Fibroblast of the conjunctiva (primary cell): ENCODE measurements at regions not wholly inside any gene's neighbourhood (a gene's known extent, or its start where the extent isn't known, plus 50 kb on each side); places are given as distances from the start of the nearest gene placed in this dataset.
A peak's percentile ranks its signal among the peaks of the same experiment; 100 is the strongest.

Experiments used
- DNase-seq: peaks from one replicate; pipeline ENCODE4 v3.0.0-alpha.2; 2010; ENCODE audit warnings: low read depth

- DNase-seq = no peak
These were observed 75.8 kb upstream of the SOD3 start for GRCh38 chr4:24719615-24720014.

- no peak for DNase-seq
These were observed 74.9 kb upstream of the SOD3 start for GRCh38 chr4:24720436-24720835.

DNA sequence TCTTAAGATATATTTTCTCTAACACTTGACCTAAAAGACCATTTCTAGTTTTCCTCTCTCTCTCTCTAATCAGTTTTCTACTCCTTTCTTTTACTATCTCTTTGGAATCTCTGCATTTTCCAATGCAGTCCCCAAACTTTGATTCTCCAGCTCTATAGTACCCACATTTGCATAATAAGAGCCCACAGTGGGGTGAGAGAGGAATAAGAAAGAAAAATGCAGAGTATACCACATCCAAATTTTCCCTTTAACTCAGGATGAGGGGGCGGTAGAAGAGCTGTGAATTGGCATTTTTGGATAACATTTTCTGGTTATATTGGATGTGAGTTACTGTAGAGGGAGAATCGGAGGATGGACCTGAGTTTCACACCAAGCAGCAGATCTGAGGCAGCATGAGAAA lies 74.4 kb upstream of the SOD3 start:
- no peak for DNase-seq

DNA sequence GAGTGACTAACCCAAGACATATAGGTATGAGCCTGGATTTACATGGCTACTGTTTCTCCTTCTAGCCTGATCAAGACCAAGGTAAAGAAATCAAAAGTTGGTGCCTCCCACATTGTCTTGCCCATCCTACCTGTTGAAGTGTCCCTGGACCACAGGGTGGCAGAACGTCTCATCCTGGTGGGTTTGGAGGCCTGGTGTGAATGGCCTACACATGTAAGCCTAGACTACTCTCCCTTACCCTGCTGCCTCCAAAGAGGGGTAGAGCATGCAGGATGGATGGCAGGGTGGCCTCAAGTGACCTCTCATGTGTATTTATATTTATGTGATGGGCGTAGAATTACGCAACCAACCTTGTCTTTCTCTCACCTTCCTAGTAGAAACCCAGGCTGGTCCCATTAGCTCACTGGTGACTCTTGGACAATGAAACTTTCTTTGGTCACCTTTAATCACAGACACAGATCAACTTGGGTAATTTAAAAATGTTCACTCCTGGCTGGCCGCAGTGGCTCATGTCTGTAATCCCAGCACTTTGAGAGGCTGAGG lies 73.3 kb upstream of the SOD3 start:
- no peak for DNase-seq

GRCh38 chr4:24727390-24728224 lies 67.8 kb upstream of the SOD3 start:
- DNase-seq = no peak

DNA sequence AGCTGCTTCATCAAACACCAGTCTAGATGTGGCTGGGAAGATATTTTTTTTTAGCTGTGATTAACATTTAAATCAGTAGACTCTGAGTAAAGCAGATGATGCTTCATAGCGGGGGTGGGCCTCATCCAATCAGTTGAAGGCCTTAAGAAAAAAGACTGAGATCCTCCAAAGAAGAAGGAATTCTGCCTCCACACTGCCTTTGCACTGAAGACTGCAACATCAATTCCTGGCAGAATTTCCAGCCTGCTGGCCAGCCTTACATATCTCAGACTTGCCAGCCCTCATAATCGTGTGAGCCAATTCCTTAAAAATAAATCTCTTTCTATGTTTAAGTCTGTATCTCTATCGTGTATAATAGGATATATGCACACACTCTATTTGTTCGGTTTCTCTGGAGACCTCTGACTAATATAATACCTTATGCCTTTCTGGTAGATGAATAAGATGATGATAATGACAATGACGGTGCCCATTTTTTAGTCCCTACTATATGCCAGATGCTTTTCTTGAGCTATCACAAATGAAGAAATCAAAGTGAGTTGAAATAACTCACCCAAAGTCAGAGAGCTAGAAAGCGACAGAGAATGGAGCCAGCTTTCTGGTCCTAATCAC lies 66.1 kb upstream of the SOD3 start:
- no peak for DNase-seq

DNA sequence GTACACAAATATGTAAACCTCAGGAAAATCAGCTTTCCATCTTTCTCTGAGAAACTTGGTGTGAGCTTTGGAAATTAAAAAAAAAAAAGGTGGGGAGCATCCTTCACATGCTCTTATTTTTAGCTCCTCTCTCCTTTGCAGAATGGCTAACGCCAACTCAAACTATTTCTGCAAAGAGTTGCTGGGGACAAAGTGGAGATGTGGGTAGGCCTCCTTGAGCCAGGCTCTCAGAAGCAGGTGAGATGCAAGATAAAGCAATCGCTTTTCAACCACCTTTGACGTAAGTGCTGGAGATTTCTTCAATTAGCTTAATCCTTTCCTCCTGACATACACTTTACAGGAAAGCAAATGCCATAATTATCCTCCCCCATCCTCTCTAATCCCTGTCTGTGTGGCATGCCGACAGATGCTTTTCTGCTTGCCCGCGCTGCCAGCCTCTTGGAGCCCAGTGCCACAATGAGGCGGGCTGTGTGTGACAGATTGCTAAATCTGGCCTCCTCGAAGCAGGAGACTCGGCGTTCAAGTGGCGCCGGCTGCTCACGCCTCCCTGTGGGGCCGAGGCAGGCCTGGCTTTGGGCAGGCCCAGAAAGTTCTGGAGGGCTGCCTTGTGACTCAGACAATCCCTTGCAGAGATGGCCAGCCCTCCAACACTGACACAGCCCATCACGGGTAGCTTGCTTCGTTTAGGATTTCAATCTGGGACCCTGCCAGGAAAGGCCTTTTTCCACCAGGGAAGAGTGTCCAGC lies 64.9 kb upstream of the SOD3 start:
- DNase-seq = peak; percentile 54

DNA sequence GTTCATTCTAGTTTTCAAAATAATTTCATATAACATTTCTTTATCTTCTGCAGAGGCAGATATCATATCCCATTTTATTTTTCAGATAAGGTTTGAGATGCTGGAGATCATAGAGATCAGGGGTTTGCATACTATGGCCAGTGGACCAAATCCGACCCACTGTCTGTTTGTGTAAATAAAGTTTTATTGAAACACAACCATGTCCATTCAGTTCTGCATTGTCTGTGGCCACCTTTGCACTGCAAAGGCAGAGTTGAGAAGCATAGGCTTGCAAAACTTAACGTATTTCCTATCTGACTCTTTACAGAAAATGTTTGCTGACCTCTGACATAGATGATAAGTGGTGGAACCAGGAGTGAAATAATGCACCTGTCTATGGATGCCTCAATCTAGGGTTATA lies 63.9 kb upstream of the SOD3 start:
- no peak for DNase-seq

GRCh38 chr4:24734511-24734910 lies 60.9 kb upstream of the SOD3 start:
- DNase-seq = no peak

DNA sequence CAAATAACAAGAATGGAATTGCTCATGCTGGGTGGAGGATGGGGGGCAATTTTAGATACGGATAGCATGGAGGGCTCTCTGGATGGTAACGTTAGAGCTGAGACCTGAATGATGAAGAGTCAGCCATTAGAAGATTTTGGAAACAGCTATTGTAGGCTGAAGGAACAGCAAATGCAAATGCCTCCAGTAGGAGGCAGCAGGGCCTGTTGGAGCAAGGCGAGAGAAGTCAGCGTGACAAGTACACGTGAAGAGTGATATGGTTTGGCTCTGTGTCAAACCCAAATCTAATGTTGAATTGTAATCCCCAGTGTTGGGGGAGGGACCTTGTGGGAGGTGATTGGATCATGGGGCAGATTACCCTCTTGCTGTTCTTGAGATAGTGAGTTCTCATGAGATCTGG lies 59.3 kb upstream of the SOD3 start:
- no peak for DNase-seq

DNA sequence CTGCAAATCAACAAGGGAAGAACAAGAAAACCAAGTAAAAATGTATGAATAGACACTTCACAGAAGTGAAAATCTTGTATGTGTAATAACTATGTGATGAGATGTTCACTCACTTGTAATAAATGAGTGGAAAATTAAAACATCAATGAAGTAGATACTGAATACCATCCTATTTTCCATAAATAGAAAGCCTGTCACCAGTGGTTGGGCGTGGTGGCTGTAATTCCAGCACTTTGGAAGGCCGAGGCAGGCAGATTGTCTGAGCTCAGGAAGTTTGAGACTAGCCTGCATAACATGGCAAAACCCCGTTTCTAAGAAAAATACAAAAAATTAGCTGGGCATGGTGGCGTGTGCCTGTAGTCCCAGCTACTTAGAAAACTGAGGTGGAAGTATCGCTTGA lies 53.5 kb upstream of the SOD3 start:
- DNase-seq = no peak

DNA sequence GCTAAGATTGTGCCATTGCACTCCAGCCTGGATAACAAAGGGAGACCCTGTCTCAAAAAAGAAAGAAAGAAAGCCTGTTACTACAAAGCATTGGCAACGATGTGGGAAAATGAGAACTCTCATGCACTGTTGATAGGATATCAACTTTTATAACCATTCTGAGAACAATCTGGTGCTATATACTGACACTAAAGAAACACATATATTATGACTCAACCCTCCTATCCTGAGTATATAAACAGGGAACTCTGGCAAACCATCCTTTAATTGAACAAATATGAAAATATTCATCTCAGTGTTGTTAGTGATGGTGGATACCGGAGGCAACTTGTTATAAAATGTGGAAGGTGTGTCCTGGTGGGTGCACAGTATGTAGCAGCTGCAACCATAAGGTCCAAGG lies 53.0 kb upstream of the SOD3 start:
- DNase-seq = no peak

DNA sequence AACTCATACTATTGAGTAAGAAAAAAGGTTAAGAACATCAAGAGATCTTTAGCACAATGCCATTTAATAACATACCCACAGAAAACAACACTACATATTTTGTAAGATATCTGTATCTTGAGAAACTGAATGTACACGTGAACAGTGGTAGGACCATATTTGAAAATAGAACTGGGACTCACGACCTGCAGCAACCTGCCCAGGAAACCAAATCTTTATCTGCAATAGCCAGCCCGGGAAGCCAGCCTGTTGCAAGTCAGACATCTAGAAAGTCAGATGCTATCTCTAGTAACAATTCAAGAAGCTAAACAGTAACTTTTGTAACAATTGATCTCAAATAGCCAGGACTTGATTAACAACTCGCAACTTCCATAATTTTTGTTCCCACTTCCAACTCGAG lies 52.6 kb upstream of the SOD3 start:
- no peak for DNase-seq

- no peak for DNase-seq
These were observed 52.2 kb upstream of the SOD3 start for GRCh38 chr4:24743206-24743605.

GRCh38 chr4:24743927-24744326 lies 51.4 kb upstream of the SOD3 start:
- DNase-seq = no peak

- no peak for DNase-seq
These were observed 50.0 kb upstream of the SOD3 start for GRCh38 chr4:24745172-24745895.
